Stimulated activated CD8-positive, alpha-beta memory T cell treated with anti-CD3 and anti-CD28 coated beads, Interleukin-4, amount 100 ng/mL, for 4 hours (primary cell): ENCODE measurements at regions not wholly inside any gene's neighbourhood (a gene's known extent, or its start where the extent isn't known, plus 50 kb on each side); places are given as distances from the start of the nearest gene placed in this dataset.

Source experiments
- DNase-seq, 2 donors: peaks; one replicate each; pipeline ENCODE4 v3.0.0-alpha.2; 2020; ENCODE audit warnings: low read depth in 2 of 2, low spot score in 1 of 2

DNA sequence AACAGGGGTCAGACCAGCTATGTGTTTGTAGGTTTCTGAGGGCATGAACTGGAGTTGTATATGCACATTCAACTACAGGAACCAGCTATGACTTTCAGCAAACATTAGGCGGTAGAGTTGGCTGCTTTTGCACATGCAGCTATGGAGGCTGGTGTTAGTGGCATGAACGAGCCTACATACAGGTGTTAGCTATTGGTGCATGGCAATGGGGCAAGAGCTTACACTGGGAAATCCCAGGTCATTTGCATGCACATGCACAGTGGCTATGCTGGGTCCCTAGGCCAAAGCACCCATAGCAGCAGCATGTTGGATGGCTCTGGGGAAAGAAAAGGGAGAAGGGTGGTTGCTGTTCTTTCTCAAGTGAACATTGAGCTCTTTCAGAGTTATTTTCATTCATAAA is 1018.5 kb upstream of the PHF14 start:
- no peak for DNase-seq

DNA sequence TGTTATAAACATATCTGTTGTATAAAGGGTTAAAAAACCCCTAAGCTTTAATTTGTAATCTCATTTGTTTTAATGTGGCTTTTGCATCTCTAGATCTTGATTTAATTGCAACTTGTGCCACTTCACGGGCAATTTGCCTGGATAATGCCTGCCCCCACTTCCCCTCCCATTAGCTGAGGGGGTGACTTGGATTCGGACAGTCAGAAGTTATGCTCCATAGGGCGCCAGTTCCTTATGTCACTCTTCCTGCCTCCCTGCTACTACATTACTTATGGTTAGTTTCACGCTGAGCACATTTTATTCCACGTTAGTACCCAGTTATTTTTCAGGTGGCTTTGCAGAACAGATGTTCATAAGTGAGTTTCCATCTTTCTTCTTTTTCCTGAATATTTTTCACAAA is 1015.2 kb upstream of the PHF14 start:
- DNase-seq: no peak

DNA sequence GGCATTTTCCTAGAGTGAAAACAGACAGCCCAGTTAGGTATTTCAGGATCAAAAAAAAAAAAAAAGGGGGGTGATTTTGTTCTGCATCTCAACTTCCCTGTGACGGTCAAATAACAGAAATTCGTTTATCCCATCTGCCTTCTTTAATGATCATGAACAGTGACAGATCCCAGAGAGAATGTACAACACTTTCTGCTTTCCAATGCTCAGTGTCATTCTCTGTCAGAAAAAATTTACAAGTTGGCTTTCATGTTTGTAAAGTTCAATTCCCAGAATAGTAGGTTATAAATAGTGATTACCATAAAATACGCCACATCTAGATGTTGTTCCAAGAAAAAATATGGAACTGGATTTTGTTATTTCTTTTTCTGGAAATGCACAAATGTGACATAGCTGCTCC is 1013.2 kb upstream of the PHF14 start:
- no peak for DNase-seq

DNA sequence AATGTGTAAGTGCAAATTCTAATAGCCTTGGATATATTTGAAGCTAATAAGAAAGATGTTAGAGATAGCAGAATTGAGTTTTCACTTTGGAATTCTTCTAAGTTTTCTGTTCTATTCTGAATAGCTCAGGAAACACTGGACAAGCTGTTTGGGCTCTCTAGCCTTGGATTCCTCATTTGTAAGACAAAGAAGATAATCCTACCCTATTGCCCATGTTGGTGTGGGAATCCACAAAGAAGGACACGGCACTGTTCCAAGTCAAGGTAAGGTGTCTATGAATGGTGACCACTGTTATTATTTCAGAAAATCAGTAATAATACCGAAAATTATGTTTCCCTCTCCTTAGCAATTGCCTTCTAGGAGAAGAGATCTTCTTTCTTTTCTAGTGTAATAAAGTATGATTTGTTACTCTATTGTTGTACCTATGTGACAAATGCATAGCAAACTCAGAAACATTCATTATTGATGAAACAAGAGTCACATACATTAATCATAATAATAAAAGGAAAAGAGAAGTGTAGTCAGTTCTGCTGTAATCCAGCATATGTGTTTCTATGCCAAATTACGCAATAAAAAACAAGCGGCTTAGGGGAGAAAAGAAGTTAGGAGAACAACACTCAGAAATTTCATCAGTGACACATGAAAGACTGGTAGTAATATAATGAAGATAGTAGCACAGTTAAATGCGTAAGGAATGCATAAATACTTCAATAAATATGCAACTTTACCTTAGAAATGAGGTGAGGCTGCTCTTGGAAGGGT is 1012.3 kb upstream of the PHF14 start:
- no peak for DNase-seq

DNA sequence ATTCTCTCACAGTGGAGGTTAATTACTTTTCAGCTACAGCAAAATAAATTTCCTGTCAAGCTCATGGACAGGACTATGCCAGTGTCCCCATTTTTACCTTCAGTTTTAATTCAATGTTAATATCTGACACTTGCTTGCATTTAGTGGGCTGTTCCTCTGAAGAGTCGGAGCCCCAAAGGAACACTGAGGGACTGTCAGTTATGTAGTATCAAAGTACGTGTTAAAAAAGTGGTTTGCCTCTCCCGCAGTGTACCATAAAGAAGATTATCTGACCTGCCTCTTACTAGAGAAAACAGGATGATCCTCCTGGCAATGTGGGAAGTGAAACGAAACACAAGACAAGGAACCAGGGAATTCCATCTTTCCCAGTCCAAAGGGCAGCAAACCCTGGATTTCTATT is 1010.9 kb upstream of the PHF14 start:
- DNase-seq: no peak

DNA sequence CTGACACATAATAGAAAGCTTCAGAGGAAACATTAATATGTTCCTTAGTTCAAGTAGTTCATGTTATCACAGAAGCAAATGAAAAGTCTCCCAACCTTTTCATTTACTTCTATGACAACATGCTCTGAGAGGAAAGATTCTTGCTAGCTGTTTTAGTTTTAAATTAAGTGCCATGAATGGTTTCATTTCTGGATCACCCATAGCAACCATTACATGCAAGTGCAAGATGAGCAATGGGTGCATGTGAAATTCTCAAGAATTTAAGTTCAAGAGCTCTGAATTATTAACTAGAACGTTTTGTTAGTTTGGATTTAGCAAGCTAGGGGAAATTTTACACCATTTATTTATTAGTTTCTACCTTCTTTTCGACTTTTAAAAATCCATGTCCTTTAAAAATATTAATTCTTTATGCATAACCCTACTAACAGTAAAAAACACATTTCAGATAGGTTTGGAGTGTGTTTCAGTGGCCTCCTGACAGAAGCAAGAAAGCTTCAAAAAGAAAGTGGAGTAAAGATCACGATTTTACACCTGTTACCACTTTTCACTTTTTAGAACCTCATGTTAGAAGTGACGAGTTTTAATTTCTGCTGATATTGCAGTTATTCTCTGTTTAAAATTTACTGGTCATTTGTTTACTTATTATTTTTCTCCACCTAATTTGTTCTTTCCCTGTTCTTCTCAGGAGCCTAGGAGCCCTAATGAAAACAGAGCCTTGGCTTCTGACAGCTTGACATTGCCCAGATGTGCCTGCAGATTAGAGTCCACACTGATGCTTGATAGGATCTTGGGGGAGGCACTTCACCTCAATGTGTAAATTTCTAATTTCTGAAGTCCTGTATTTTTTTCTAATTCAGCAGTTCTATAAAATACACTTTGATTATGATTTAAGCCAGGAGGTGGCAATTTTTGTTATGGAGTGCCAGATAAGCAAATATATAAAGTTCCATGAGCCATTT is 995.3 kb upstream of the PHF14 start:
- no peak for DNase-seq

DNA sequence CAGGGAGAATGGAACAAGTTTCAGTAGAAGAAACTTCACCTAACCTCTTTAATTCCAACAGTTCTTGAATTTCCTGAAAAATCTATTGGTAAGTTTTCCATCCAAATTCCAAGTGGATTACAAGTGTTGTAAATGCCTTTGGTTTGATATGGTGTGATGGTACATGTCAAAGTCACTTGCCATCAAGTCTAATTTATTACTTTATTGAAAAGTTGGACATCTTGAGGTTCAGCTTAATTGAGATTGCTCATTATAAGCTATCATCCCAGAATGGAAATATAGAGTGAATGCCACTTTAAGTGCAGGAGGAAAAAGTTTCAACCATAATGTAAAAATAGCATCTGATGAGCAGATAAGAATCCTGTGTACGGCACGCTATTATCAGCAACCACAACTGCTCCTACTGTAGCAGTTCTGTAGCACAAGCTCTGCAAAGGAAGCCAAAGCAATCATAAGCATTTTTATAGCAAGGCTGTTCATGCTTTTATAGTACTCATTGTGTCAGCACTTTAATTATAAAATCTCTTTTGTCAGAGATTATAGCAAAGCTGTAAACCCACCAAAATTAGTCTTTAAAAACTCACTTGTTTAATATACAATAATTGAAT is 991.8 kb upstream of the PHF14 start:
- DNase-seq: no peak

DNA sequence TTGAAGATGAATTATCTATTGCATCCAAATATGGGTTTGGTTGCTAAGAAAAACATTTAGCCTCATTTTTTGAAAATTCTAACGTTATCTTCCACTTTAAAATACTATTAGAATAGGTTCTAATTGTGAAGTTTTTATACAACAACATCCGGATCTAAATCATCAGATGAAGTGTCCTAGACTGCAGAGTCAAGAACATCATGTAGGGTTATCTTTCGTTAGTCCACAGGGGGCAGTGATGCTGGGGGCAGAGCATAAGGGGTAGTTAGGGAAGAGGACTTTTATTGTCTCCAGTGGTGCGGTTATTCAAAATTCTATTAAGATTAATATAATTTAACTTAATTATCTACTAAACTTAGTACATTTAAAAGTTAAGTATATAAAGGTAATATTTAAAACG is 990.6 kb upstream of the PHF14 start:
- no peak for DNase-seq

DNA sequence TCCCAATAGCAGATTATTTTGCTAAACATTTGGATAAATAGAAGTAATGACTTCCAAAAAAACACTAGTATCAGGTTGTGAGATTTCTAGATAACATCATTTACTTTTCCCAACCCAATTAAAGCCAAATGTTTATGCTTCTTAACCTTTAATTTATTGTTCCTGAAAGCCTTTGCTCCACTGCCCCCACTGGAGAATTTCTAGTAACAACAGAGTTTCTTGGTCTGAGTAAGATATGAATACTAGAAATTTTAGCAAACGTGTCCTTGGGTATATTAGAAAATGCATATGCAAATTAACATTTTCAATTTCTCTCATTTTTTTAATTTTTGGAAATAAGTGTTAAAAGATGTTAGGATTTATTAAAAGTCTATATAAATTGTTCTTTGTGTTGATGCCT is 958.0 kb upstream of the PHF14 start:
- DNase-seq: no peak

DNA sequence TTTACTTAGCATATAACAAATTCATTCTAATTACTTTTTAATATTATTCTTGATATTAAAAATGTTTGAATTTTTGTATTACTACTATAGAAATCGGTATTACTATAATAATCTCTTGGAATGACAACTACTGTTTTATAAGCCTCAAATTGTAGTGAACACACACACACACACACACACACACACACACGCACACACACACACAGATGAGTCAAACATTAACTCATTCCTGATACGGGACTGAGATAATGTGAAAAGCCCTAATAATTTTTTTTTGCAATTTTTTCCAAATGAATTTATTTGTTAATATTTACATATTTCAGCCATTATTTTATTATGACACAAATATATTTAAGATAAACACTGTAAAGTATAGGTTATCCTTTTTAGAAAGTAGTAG is 951.2 kb upstream of the PHF14 start:
- DNase-seq: no peak

DNA sequence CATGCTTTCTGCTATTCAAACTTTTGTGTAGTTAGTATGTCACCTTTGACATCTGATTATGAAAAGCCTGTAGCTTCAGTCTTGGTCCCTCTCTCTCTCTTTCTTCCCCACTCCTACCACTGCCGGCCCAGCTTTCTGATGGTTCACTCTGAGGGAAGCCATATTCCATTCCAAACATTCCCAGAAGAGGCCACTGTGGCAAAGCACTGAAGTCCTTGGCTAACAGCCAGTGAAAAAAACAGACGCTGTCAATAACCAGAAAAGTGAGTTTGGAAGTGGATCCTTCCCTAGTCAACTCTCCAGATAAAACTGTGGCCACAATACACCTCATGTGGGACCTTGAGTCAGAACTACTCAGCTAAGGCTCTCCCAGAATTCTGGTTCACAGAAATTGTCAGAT is 950.7 kb upstream of the PHF14 start:
- DNase-seq: no peak

DNA sequence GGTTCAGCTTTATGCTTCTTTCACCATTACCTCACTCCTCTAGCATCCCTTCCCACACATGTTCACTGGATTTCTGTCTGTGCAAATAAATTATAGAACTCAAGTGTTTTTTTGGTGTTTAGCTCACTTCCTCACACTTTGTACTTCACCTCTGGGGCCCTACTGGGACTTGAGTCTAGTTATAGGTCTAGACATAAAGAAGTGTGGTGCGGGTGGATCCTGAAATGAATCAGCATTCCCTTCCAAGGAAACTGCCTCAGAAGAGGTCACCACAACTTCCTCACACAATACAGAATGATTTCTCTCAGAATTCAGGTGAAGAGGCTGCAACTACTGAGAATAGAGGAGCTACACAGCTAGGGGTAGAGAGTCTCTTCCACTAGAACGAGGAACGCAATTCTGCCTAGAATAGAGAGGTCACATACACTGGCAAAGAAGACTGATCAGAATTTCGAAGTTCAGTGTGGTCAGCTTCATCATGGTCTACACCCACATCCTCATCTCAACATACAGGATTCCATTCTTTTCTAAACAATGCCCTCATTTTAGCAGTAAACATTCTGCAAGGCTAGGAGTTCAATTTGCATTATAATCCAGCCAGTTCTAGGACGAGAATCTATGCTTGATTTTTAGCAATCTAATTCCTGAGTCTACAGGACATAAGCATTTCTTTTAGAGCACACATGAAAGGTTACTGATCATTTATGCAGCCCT is 938.7 kb upstream of the PHF14 start:
- no peak for DNase-seq

DNA sequence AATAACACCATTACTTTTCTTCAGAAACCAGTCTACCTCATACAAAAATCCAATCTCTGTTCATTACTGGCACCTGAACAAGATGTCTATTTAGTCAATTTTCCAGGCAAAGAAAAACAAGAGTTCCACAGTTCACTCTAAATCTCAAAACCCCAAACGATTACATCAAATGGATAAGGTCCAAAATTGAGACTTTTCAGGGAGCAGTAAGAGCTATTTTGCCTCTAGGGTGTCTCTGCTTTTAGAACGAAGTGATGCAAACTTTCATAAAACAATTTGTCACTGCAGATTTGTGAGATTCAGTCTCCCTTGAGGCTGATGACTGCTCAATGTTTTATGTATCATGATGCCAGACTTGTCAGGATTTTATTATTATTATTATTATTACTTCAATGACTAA is 937.0 kb upstream of the PHF14 start:
- no peak for DNase-seq

DNA sequence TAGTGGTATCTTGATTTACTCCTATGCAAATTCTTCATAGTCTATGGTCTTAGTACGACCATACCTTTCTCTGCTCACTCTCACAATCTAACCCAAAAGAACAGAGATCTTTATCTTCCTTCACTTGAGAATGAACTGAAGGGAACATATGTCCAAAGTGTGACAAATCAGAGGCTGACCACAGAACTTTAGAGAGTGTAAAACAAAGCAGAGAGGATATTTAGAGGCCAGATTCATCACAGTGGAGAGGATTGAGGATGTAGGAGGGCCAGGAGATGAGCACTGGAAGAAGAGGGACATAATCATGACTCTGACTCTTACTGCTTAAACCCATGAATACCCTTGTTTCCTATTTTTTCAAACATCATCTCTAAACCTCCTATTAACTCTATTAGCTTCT is 935.3 kb upstream of the PHF14 start:
- DNase-seq: no peak

DNA sequence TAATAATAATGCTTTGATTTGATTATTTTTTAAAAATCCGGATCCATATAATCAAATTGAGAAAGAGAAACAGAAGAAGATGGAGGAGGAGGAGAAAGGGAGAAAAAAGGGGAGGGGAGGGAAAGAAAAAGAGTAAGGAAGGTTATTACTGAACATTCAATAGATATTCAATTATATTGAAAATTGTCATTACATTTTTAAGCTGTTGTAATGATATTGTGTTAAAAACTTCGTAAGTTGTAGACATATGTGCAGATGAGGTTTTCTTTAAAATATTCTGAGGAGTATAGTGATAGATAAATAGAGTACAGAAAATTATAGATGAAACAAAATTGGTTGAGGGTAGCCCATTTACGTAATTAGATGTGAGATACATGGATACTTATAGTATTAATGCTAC is 933.0 kb upstream of the PHF14 start:
- no peak for DNase-seq

DNA sequence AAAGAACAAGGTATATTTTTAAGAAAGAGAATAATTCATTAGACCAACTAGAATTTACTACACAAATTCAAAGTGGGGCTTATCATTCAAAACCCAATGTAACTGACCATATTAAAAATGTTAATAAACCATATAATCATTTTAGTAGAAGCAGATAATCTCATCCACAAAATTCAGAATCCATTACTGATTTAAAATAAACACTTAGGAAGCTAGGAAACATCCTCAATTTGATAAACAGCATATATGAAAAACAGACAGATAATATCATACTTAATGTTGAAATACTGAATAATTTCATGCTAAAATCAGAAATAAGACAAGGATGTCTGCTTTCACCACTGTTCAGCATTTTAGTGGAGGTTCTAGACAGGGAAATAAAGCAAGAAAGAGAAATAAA is 902.8 kb upstream of the PHF14 start:
- DNase-seq: no peak

DNA sequence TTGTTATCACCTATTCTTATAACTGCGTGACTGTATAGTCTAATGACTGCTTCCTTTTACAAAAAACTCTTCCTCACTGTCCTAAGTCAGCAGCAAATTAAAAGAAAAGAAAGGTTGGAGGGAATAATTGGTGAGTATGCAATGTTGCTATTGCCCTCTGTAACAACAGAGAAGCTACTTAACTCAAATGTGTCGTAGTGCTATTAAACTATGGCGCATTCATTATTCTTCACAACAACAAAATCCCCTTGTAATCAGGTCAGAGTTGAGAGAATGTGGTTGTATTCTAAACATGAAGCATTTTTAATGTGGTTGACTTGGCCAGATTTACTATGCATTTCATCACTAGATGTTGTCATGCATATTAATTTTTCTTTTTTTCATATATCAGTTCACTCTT is 897.8 kb upstream of the PHF14 start:
- DNase-seq: no peak

DNA sequence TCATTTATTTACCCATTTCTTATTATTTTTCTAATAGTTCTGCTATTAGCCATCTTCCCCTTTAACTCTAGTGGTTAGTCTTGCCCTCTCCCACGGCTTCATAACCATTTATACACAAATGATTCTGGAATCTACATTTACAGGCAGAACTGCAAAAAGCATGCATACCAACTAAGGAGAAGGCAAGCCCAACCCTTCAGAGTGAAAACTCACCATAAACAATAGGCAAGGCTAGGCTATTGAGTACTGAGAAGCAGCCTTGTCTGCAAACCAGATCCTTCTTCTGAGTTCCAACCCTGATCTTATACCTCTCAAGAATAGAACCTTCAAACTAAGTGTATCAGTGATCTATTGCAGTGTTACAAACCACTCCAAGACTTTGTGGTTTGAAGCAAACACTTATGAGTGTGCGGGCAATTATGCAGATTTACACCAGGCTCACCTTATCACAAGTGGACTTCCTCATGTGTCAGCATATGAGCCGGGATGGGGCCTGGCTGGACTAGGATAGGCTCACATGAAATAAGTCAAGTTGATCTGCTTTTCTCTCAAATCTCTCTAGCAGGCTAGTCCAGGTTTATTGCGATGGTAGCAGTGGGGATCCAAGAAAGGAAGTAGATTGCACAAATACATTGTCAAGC is 896.9 kb upstream of the PHF14 start:
- no peak for DNase-seq

DNA sequence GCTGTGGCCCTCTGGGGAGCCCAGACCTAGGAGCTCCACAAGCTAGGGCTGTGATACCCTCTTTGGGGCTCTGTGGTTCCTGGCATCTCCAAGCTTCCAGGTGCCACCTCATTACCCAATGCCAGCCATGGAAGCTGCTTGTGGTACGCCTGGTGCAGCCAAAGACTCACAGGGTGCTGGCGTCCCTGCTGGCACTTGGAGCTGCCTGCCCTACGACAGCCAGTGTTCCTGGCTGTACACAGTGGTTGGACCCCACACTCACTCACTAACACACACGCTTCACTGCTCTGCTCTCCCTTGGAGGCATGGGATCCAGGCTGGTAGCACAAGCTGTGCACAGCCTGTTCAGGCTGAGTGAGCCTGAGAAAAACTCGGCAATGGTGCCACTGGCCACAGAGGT is 894.1 kb upstream of the PHF14 start:
- DNase-seq: no peak

DNA sequence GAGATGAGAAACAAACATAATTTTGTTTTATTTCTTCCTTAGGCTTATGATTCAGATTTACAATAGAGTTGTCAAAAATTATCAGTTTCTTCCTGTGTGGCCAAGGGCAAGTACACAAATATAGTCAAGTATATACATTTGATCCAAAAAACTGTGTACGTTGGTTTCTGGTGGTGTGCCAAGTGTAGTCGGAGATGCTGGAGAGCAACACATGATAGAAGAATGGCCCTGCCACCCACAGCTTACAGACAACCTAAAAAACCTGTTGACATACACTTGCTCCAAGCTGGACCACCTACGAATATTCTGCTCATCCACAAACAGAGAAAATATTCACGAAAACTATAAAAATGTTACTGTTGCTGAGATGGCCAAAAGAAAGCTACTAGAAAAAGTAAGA is 890.8 kb upstream of the PHF14 start:
- no peak for DNase-seq

DNA sequence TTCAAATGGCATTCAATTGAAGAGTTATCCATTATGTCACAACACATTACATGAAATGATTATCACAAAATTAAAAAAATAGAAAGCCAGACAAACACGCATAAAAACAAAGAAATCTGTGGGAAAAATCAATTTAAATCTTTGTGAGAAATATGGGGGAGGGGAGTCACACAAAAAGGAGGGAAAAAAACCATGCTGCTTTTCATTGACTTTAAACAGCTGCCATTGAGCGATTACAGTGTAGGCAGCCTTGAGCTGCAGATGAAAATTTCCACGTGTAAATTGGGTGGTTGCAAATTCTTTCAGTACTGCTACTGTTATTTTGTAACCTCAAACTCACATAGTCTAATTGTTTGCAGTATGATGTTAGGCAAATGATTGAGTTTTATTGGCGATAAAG is 889.9 kb upstream of the PHF14 start:
- DNase-seq: no peak
